HG02798 (cell line): ENCODE measurements at regions not wholly inside any gene's neighbourhood (a gene's known extent, or its start where the extent isn't known, plus 50 kb on each side); places are given as distances from the start of the nearest gene placed in this dataset.

ENCODE experiments used
- ATAC-seq: cut with Tn5 transposase; IDR thresholded peaks from one replicate; pipeline ENCODE4 v1.9.1; 2021; ENCODE audit warnings: mild to moderate bottlenecking; ENCODE audit not compliant: unreplicated experiment, poor library complexity

DNA sequence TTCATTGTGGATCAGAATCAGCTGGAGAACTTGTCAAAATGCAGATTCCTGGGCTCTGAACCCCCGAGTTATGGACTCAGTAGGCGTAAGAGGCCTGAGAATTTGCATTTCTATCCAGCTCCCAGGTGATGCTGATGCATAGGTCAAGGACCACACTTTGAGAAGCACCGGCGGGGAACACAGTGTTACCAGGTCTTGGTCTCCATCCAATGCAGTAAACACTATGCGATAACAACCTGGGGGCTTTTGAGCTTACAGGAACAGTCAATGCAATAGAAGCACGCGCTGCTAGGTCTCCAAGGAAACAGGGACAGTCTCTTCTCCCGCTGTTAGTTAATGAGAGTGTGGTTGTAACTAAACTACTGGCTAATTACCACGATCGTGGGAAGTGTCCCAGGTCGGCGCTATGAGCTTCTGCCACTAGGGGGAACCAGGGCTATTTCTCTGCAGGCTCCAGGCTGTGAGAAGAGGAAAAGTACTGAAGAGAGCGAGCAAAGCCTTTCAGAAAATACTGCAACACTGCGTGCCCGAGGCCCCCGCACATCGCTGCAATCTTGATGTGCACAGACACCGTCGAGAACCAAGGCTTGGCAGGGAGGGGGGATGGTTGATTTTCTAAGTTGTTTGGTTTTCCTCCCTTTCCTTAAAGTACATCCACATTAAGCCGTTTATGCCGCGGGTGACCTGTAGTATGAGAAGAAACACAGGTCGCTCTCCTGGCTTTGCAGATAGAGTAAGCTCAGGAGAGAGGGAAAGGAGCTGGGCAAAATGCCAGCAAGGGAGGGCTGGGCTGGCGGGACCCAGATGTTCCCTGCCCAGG is 52.0 kb upstream of the KCNA1 start:
- ATAC-seq: peak; percentile 65

DNA sequence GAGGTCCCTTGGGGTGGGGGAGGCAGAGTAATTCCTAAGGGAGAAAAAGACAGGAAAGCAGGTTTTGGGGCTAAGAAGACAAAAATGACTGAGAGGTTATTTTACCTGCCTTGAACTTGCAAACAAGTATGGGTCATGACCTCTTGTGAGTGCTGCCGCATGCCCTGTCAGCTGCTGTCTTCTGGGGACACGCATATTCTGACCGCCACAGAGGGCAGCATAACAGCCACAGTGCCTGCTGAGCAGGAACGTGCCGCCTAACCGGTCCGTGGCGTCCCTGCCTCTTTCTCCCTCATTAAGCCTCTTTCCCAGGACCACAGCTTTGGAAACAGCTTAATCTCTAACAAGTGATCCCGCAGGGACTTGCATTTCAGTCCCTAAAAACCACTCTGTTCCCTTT is 51.3 kb upstream of the KCNA1 start:
- no peak for ATAC-seq

DNA sequence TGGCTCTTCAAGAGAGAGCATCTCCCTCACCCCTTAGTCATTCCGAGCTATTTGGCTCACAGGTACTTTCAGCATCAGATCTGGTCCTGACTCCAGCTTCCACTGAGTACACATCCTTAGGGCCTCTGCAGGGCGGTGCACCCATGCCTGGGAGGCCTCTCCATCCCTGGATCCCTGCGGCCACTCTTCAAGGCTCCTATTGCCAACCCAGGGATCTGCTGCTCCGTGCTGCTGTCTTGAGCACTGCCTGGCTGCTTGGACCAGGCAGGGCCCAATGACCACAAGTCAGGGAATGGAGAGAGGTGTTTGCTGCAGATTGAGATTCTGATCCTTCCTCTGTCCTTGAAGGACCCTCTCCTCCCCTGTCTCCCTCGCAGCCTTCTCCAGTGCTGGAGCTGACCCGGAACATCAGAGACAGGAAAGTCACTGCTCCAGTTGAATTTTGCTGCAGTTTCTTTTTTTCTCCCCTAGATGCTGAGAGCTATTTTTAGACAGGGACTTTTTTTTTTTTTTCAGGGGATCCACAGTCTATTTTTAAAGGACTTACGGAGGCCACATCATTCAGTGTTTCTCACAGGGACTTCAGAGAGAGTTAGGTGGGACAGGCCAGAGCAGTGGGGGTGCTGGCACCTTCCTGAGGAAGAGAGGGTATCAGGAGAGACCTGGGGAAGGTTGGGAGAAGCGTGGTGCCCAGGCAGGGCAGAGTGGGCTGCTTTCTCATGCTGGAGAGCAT is 50.1 kb upstream of the KCNA1 start:
- no peak for ATAC-seq
